ENCODE measurements at regions not wholly inside any gene's neighbourhood (a gene's known extent, or its start where the extent isn't known, plus 50 kb on each side); places are given as distances from the start of the nearest gene placed in this dataset.
"Not testable (repeated sequence)": the region's sequence is repeated elsewhere in the genome, so short reads cannot be mapped to it uniquely, and the experiment has no call there.

GRCh38 chr22:26082866-26083265 is 86.4 kb upstream of the SEZ6L start:
- no peaks in the 10 kb centered on the region for H3K36me3 ChIP-seq (ENCODE audit: low read depth)
- TF ChIP-seq EZH2 (IDR thresholded peaks at IDR 0.05; ENCODE audit: insufficient read depth, poor library complexity, severe bottlenecking) (no peak), EZH2phosphoT487 (IDR thresholded peaks at IDR 0.05; ENCODE audit: insufficient read depth, low read depth) (no peak)
- no peak overlapping the region for H2AFZ ChIP-seq
- no peaks in the 10 kb centered on the region for H3F3A ChIP-seq (ENCODE audit: insufficient read depth)
- H3K4me1 ChIP-seq (ENCODE audit: insufficient read depth): no peaks in the 10 kb centered on the region
- H3K9me3 ChIP-seq (ENCODE audit: low read depth): no peaks in the 10 kb centered on the region
- no peaks in the 10 kb centered on the region for H3K79me2 ChIP-seq (ENCODE audit: insufficient read depth)
- no peak overlapping the region for H3K4me3 ChIP-seq
- in situ Hi-C loops (cut with MboI): no loop called here
- no peak overlapping the region for H3K27ac ChIP-seq
- no peaks in the 10 kb centered on the region for H3K27me3 ChIP-seq (replicated peaks; ENCODE audit: insufficient read depth)
- no peak overlapping the region for H3K9ac ChIP-seq
- H3K9me2 ChIP-seq (ENCODE audit: insufficient read depth): no peaks in the 10 kb centered on the region
- no peak overlapping the region for H3K4me2 ChIP-seq (ENCODE audit: unreplicated experiment)
- H4K20me1 ChIP-seq (ENCODE audit: insufficient read depth): no peaks in the 10 kb centered on the region
- DNase-seq: no peak

GRCh38 chr22:26086359-26086758 is 82.9 kb upstream of the SEZ6L start:
- Histone ChIP-seq H4K20me1 (ENCODE audit: insufficient read depth) (no peaks in the 10 kb centered on the region), H3K9me3 (ENCODE audit: low read depth) (no peaks in the 10 kb centered on the region), H3K36me3 (ENCODE audit: low read depth) (no peaks in the 10 kb centered on the region), H3K9ac (no peak overlapping the region), H3K4me1 (ENCODE audit: insufficient read depth) (no peaks in the 10 kb centered on the region), H3K9me2 (ENCODE audit: insufficient read depth) (no peaks in the 10 kb centered on the region), H3K27ac (no peak overlapping the region), H3K79me2 (ENCODE audit: insufficient read depth) (no peaks in the 10 kb centered on the region), H3K27me3 (replicated peaks; ENCODE audit: insufficient read depth) (no peaks in the 10 kb centered on the region), H3F3A (ENCODE audit: insufficient read depth) (no peaks in the 10 kb centered on the region), H3K4me2 (ENCODE audit: unreplicated experiment) (no peak overlapping the region), H2AFZ (no peak overlapping the region), H3K4me3 (no peak overlapping the region)
- no peak for TF ChIP-seq EZH2phosphoT487 (IDR thresholded peaks at IDR 0.05; ENCODE audit: insufficient read depth, low read depth)
- no peak for TF ChIP-seq EZH2 (IDR thresholded peaks at IDR 0.05; ENCODE audit: insufficient read depth, poor library complexity, severe bottlenecking)
- WGBS, 2 experiments (ENCODE audit: low coverage in 1 of 2, low lambda C conversion rate in 2 of 2, missing lambda C conversion rate in 2 of 2): 0% methylated on average over 1 of the region's 1 CpG
- peak; percentile 2 for DNase-seq
- in situ Hi-C loops (cut with MboI): no loop called here

- Histone ChIP-seq H3K27ac (no peak overlapping the region), H3K79me2 (ENCODE audit: insufficient read depth) (no peaks in the 10 kb centered on the region), H3K4me1 (ENCODE audit: insufficient read depth) (no peaks in the 10 kb centered on the region), H3K9ac (no peak overlapping the region), H3K4me3 (no peak overlapping the region), H4K20me1 (ENCODE audit: insufficient read depth) (no peaks in the 10 kb centered on the region), H3K27me3 (replicated peaks; ENCODE audit: insufficient read depth) (no peaks in the 10 kb centered on the region), H3K4me2 (ENCODE audit: unreplicated experiment) (no peak overlapping the region), H3F3A (ENCODE audit: insufficient read depth) (no peaks in the 10 kb centered on the region), H3K36me3 (ENCODE audit: low read depth) (no peaks in the 10 kb centered on the region), H2AFZ (no peak overlapping the region), H3K9me2 (ENCODE audit: insufficient read depth) (no peaks in the 10 kb centered on the region), H3K9me3 (ENCODE audit: low read depth) (no peaks in the 10 kb centered on the region)
- TF ChIP-seq EZH2phosphoT487 (IDR thresholded peaks at IDR 0.05; ENCODE audit: insufficient read depth, low read depth) (no peak), EZH2 (IDR thresholded peaks at IDR 0.05; ENCODE audit: insufficient read depth, poor library complexity, severe bottlenecking) (no peak)
- in situ Hi-C loops (cut with MboI): no loop called here
- WGBS, 2 experiments (ENCODE audit: low coverage in 1 of 2, low lambda C conversion rate in 2 of 2, missing lambda C conversion rate in 2 of 2): 56 to 60% methylated on average over 8 of the region's 8 CpGs
- DNase-seq: no peak
Observed at GRCh38 chr22:26087816-26088215, 81.4 kb upstream of the SEZ6L start.

GRCh38 chr22:26090821-26091220 is 78.4 kb upstream of the SEZ6L start:
- Histone ChIP-seq H4K20me1 (ENCODE audit: insufficient read depth) (no peaks in the 10 kb centered on the region), H3K4me1 (ENCODE audit: insufficient read depth) (no peaks in the 10 kb centered on the region), H3F3A (ENCODE audit: insufficient read depth) (no peaks in the 10 kb centered on the region), H3K79me2 (ENCODE audit: insufficient read depth) (no peaks in the 10 kb centered on the region), H3K4me3 (no peak overlapping the region), H3K27ac (no peak overlapping the region), H3K9me3 (ENCODE audit: low read depth) (no peaks in the 10 kb centered on the region), H3K36me3 (ENCODE audit: low read depth) (no peaks in the 10 kb centered on the region), H3K27me3 (replicated peaks; ENCODE audit: insufficient read depth) (no peaks in the 10 kb centered on the region), H3K9ac (no peak overlapping the region), H3K9me2 (ENCODE audit: insufficient read depth) (no peaks in the 10 kb centered on the region), H2AFZ (no peak overlapping the region), H3K4me2 (ENCODE audit: unreplicated experiment) (no peak overlapping the region)
- TF ChIP-seq EZH2 (IDR thresholded peaks at IDR 0.05; ENCODE audit: insufficient read depth, poor library complexity, severe bottlenecking) (no peak), EZH2phosphoT487 (IDR thresholded peaks at IDR 0.05; ENCODE audit: insufficient read depth, low read depth) (no peak)
- WGBS, 2 experiments (ENCODE audit: low coverage in 1 of 2, low lambda C conversion rate in 2 of 2, missing lambda C conversion rate in 2 of 2): 11 to 19% methylated on average over 6 of the region's 6 CpGs
- no peak for DNase-seq
- in situ Hi-C loops (cut with MboI): no loop called here

- H3K79me2 ChIP-seq (ENCODE audit: insufficient read depth); H3K9ac ChIP-seq; H4K20me1 ChIP-seq (ENCODE audit: insufficient read depth); DNase-seq; H3K4me2 ChIP-seq (ENCODE audit: unreplicated experiment); H3K4me1 ChIP-seq (ENCODE audit: insufficient read depth); H3K27me3 ChIP-seq (replicated peaks; ENCODE audit: insufficient read depth); H3K4me3 ChIP-seq; in situ Hi-C loops (cut with MboI); H3F3A ChIP-seq (ENCODE audit: insufficient read depth); H3K9me3 ChIP-seq (ENCODE audit: low read depth); H3K9me2 ChIP-seq (ENCODE audit: insufficient read depth); H3K27ac ChIP-seq; H2AFZ ChIP-seq; H3K36me3 ChIP-seq (ENCODE audit: low read depth): not testable (repeated sequence)
- 23 to 24% methylated on average over 7 of the region's 7 CpGs for WGBS, 2 experiments (ENCODE audit: low coverage in 1 of 2, low lambda C conversion rate in 2 of 2, missing lambda C conversion rate in 2 of 2)
Observed at GRCh38 chr22:26094497-26094896, 74.8 kb upstream of the SEZ6L start.
